ENCODE measurements at regions not wholly inside any gene's neighbourhood (a gene's known extent, or its start where the extent isn't known, plus 50 kb on each side); places are given as distances from the start of the nearest gene placed in this dataset.

DNA sequence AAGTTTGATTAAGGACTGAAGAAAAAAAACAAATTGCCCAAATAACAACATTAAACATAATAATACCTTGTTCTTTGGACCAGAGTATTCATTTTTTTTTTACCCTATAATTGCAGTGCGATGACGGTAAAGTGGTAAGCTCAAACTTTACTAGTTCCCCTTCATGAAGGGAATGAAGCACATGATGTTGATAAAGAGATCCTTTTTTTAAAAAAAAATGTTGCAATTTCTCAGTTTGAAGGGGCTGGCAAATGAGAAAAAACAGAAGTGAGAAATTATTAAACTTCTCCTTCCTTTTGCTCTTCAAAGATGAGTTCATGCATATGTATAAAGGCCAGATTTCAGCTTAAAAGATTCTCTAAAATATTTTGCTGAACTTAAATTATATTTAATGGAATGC is 231.7 kb downstream of the C4orf33 start:
- no peak overlapping the region for H3K4me3 ChIP-seq (replicated peaks; ENCODE audit: low read depth, low read length)
- DNase-seq (ENCODE audit: low read depth) = no peak
- no peak for TF ChIP-seq CTCF (IDR thresholded peaks at IDR 0.05; ENCODE audit: low read length, missing control alignments)

GRCh38 chr4:129328162-129328561 is 232.2 kb downstream of the C4orf33 start:
- TF ChIP-seq CTCF (IDR thresholded peaks at IDR 0.05; ENCODE audit: low read length, missing control alignments) = no peak
- H3K4me3 ChIP-seq (replicated peaks; ENCODE audit: low read depth, low read length) = no peak overlapping the region
- no peak for DNase-seq (ENCODE audit: low read depth)

GRCh38 chr4:129334136-129334535 is 238.2 kb downstream of the C4orf33 start:
- H3K4me3 ChIP-seq (replicated peaks; ENCODE audit: low read depth, low read length) = no peak overlapping the region
- TF ChIP-seq CTCF (IDR thresholded peaks at IDR 0.05; ENCODE audit: low read length, missing control alignments) = no peak
- no peak for DNase-seq (ENCODE audit: low read depth)

- no peak for DNase-seq (ENCODE audit: low read depth)
- TF ChIP-seq CTCF (IDR thresholded peaks at IDR 0.05; ENCODE audit: low read length, missing control alignments) = no peak
- no peak overlapping the region for H3K4me3 ChIP-seq (replicated peaks; ENCODE audit: low read depth, low read length)
These were observed 239.3 kb downstream of the C4orf33 start for GRCh38 chr4:129335276-129335675.

GRCh38 chr4:129335818-129336217 is 239.9 kb downstream of the C4orf33 start:
- DNase-seq (ENCODE audit: low read depth) = no peak
- no peak for TF ChIP-seq CTCF (IDR thresholded peaks at IDR 0.05; ENCODE audit: low read length, missing control alignments)
- no peak overlapping the region for H3K4me3 ChIP-seq (replicated peaks; ENCODE audit: low read depth, low read length)

DNA sequence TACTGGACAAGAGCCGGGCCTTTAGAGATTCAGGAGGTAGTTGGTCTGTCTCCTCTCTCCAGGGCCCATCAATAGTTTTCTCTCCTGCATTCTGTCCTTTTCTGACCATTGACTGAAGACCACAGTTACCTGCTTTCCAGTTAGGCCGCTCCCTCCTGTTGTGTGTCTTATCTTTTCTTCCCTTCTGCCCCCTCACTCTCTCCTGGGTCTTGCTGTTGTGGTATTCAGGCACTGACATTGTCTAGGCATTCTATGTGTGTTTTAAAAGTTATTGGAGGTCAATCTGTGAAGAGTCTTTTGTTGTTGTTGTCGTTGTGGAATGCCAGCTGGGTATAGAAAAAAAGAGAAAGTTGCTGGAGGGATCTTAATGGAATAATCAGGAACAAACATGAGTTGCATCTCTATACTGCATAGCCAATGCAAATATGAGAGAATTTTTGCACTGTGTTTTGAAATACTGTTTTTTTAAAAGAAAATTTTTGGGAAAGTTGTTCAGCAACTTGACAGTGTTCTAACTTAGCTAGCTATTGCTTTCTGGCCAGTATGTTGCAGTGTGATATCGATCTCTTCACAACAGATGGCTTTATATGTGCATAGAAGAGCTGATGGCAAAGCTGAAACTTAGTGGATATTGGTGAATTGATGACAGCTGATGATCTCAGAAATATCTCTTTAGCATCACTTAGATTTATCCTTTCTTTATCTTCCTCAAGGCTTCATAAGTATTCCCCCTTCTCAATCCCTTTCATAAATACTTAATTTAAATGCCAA is 240.7 kb downstream of the C4orf33 start:
- H3K4me3 ChIP-seq (replicated peaks; ENCODE audit: low read depth, low read length) = no peak overlapping the region
- no peak for DNase-seq (ENCODE audit: low read depth)
- TF ChIP-seq CTCF (IDR thresholded peaks at IDR 0.05; ENCODE audit: low read length, missing control alignments) = no peak

GRCh38 chr4:129337228-129337620 is 241.3 kb downstream of the C4orf33 start:
- no peak overlapping the region for H3K4me3 ChIP-seq (replicated peaks; ENCODE audit: low read depth, low read length)
- no peak for TF ChIP-seq CTCF (IDR thresholded peaks at IDR 0.05; ENCODE audit: low read length, missing control alignments)
- no peak for DNase-seq (ENCODE audit: low read depth)
